GM21619 (cell line): ENCODE measurements at regions not wholly inside any gene's neighbourhood (a gene's known extent, or its start where the extent isn't known, plus 50 kb on each side); places are given as distances from the start of the nearest gene placed in this dataset.

Experiments used
- ATAC-seq: cut with Tn5 transposase; IDR thresholded peaks from one replicate; pipeline ENCODE4 v1.9.1; 2021; ENCODE audit not compliant: unreplicated experiment

DNA sequence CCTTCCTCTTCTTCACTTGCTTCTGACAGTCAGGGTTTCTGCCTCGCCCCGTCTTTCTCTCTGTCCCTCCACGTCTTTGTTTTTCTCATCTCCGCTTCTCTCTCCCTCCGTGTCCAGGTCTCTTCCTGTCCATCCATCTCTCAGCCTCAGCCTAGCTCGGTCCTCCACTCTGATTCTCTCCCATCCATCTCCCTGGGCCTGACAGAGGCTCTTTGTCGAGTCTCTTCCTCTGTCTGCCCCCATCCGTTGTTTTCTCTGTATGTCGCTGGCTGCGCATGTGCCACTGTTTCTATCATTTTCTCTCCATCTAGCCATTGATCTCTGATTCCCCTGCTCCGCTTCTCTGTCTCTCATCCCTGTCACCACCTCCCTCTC, 328.9 kb upstream of the TBX3 start:
- ATAC-seq: no peak

DNA sequence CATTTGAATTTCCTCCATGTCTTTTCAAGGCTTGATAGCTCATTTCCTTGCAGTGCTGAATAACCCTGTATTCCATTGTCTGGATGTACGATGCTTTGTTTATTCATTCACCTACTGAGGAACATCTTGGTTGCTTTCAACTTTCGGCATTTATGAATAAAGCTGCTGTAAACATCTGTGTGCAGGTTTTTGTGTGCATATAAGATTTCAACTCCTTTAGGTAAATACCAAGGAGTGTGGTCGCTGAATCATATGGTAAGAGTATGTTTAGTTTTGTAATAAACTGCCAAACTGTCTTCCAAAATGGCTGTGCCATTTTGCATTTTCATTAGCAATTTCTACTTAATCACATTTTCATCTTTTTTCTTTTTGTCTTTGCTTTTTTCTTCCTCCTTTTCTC, 327.7 kb upstream of the TBX3 start:
- no peak for ATAC-seq

DNA sequence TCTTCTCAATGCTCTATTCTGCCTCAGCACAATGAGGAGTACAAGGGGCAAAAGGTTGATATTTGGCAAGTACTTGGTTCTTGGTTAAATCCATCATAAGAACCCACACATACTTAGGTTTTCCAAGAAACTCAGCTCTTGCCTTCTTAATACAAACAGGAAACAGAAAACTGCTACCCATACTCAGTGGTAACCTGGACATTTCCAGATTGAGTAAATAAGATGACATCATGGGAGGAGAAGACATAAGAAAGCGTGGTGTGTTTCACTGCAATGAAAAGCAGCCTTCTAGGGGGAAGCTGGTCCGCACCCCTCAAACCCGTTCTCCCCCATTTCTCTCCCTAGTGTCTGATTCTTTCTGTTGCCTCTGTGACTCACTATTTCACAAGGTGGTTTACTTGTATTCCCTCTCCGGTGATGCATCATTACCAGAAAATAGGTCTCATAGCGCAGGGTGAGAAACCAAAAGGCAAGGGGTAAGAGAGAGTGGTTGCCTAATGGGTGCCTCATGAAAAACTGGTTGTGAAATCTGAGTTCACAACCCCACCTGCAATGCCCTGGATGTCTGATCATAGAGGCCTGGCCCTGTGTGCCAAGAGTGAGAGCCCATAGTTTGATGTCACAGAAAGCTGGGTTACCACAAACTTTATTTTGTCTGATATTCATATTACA, 326.5 kb upstream of the TBX3 start:
- ATAC-seq: no peak

DNA sequence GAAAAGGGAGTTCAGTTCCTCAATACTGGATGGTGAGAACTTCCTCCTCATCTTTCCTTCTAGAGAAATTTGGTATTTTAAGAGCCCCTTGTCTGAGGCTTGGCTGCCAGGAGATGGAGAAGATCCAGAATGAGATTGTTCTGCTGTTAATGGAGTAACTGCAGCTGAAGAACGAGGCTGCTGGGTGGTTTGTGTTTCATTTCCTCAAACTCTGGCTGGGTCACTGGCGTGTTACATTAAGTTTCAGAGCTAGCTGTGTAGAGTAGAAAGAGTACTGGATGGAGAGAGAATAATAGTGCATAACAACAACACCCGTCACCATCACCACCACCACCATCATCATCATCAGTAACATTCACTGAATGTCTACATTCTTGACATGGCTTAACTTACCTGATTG, 325.0 kb upstream of the TBX3 start:
- ATAC-seq: peak; percentile 51

DNA sequence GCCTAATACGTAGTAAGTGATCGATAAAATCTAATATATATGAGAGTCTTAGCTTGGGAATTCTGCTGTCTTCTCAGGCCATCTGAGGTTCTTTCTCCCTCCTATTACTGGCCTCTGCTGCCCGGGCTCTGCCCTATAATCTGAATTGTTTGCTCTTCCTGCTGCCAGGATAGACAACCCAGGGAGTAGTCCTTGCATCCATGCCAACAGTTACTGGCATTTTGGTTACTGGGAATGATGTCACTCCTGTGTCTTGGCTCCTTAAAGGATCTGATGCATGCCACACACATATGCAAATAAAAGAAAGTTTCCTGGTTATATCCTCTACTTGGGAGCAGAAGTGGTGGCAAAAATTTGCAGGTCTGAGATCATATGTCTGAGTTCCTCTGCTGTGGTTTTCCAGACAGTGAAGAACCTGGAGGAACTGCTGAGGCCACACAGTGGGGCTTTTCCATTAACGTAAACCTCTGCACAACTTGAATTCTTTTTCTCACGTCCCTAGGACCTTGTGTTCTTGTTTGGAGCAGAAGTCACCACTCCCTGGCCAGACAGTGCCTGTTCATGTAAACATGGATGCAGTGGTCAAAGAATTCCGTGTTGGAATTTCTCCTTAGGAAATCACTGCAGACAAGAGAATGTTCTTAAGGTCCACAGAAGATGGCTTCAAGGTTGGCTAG, 320.6 kb upstream of the TBX3 start:
- no peak for ATAC-seq

DNA sequence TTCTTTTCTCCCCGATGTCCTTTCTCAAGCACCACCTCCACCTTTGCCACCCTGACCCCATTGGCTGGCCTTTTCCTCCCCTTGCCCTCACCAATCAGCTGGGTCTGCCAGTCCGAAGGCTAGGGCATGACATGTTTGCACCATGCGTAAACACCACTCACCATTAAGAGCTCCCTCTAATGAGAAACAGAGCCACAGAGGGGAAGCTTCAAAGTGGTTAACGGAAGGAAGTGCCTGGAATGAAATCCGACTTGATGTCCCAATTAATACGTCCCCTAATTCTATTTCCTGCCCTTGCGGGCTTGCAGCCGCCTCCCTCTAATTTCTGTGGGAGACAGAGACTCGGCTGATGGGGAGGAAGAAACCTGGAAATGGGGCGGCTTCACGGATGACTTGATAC, 318.5 kb upstream of the TBX3 start:
- ATAC-seq: no peak

DNA sequence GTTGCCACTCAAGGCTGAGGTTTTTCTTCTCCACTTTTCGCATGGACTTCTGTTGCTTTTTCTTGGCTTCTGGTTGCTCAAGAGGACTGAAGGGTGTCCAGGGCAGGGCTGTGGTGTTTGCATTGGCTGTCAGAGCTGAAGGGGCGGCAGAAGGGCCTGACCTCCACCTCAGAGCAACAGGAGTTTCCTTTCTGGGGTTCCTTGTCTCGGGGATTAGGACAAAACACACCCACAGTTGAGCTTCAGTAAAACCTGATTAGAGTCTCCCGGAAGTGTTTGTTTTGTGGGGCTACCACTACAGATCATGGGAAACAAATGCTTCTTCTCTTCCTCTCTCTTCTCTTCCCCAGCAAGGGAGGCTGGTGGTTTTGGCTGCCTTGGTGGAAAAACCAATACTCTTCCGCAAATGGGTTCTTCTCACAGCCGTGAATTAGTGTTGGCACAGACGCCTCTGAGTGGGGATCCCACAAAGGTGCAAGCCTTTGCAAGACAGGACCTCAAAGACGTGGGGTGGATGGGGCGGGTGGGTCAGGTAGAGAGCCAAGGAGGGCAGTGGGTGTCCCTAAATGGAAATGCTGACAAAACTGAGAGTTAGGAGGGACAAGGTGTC, 317.7 kb upstream of the TBX3 start:
- no peak for ATAC-seq

DNA sequence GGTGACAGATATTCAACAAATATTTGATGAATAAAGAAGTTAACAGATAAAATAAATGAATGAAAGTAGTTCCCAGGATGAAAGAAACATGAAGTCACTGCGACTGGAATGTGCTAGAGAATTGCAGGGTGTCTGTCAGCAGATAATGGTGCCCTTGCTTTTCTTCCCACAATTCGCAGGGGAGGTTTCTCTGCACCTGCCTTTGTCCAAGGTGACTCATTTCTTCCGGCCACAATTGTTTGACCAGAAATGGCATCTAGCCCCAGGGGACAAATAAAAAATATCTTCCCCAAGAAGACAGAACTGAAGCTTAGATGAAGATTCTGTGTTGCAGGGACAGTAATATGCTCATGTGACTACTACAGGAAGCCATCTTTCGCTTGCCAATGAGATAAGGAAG, 316.1 kb upstream of the TBX3 start:
- ATAC-seq: no peak

DNA sequence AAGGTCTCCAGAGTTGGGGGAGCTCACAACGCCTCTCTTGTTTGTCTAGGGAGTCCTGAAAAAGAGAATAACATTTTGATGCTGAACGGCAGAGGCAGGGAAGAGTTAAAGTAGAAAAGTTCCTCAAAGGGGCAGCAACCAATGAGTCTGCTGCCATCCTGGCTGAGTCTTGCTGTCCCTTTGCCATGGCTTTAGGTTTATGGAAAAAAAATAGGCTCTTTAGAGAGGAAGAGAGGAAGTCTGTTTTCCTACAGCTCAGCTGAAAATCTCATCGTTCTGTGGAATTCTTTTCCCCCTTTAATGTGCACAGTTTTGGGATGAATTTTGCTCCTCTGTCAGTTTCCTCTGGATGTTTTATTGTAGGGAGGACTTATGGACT, 314.8 kb upstream of the TBX3 start:
- no peak for ATAC-seq

DNA sequence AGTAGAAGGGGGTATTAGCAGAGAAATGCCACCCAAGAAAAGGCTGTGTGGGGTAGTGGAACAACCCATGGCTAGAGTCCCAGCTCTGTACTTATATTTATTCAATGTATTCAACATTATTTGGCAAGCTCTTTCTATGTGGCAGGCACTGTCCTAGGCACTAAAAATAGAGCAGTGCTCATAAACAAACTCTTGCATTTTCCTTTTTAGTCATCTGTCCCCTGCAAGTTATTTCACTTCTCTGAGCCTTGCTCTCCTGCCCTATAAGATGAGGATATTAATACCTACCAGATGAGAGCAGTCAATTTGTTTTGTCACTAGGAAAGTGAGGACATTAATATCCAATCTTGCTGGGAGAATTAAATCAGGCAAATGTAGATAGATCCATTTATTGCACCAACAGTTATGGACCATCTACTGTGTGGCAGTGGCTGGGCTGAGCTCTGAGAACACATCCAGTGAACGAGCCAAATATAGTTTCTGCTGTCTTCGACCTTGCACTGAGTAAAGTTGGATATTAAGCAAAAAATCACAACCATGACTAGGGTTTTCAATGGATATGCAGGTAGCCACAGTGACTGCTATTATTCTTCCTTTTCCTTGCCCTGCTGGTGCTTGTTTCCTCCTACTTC, 314.3 kb upstream of the TBX3 start:
- ATAC-seq: no peak

DNA sequence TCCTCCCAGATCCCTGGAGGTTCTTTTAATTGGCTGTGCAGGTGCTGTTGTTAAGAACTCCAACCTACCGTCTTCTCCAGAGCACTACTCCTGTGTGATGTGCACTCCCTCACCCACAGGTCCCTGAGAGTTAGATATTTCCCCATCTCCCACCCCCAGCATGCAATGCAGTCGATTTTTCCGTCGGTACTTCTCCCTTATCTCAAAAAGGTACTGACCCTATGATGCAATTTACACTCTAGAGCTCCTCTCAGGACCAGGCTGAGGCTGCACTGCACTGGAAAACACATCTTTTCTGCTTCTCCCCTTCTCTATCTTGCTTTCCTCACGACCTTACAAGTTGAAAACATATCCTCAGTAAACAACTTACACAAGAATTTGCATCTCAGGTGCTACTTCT, 312.4 kb upstream of the TBX3 start:
- ATAC-seq: no peak

DNA sequence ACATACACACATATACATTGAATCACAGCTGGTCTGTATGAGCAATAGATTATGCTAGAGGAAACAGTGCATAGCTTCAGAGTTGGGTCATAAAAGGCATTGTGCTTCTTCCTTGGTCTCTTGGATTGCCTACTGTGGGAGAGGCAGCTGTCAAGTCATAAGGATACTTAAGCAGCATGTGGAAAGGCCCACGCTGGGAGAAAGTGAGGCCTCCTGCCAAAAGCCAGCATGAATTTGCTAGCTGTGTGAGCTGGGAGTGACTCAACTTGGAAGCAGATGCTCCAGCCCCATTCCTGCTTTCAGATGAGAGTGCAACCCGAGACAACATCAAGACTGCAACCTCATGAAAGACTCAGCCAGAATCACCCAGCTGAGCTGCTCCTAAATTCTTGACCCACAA, 311.9 kb upstream of the TBX3 start:
- no peak for ATAC-seq

DNA sequence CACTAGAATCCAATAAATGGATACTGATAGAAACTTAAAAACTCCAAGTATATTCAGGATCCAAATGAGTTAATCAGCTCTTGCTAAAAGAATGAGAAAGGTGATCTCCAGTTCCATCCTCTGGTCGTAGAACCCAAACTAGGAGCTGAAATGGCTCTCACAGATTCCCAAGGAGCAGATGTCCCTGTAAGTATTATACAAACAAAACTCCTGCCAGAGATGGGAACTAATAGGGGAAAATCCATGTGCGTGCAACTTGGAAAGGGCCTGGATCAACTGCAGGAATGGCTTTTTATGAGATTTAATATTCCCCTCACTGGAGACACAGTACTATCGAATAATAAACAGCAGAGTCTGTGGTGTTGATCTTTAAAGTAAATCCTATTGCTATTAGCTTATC, 309.2 kb upstream of the TBX3 start:
- no peak for ATAC-seq

DNA sequence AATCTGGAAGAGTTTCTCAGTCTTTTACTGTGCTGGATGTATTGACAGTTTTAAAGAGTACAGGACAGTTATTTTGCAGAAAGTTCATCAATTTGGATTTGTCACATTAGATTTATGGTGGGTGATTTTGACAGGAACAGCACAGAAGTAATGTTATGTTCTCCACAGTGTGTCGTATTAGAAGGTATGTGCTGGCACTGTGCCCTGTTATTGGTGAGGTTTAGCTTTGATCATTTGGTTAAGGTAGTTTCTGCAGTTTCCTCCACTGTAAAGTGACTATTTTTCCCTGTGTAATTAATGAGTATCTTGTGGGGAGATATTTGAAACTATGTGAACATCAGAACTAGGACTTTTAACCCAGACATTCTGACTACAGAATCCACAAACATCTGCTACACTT, 308.5 kb upstream of the TBX3 start:
- ATAC-seq: no peak

DNA sequence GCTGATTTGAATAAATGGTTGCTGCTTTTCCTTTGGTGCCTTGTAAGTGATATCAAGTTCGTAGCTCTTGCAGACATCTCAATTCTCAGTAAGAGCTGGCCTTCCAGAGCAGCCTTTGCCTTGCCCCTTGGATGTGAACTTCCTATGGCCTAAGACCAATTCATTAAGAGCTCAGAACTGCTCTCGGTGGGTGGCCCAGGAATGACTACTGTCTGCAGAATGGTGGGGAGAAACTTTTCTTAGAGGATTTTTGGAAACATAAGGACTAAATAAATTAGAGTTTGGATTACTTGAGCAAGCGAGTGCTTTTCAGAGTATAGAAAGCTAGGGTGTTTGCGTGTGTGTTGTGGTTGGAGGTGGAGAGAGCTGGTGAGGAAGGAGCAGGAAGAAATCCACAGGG, 306.4 kb upstream of the TBX3 start:
- ATAC-seq: no peak

DNA sequence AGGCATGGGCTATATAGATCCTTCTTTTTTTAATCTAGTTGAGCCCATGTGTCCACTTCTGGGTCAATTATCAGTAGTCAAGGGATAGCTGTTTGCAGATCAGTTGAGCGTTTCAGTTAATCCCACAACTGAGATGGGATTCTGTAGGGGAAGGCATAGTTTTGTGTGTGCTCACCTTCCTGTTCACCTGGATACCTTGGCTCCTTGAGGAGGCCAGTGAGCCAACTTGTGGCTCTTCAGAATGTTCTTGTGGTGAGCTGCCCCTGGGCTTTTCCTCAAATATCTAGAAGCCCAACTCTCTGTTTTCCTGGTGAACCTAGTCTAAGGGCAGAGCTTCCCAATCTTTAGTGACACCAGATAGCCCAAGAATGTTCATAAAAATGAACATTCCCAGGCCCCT, 302.9 kb upstream of the TBX3 start:
- no peak for ATAC-seq

DNA sequence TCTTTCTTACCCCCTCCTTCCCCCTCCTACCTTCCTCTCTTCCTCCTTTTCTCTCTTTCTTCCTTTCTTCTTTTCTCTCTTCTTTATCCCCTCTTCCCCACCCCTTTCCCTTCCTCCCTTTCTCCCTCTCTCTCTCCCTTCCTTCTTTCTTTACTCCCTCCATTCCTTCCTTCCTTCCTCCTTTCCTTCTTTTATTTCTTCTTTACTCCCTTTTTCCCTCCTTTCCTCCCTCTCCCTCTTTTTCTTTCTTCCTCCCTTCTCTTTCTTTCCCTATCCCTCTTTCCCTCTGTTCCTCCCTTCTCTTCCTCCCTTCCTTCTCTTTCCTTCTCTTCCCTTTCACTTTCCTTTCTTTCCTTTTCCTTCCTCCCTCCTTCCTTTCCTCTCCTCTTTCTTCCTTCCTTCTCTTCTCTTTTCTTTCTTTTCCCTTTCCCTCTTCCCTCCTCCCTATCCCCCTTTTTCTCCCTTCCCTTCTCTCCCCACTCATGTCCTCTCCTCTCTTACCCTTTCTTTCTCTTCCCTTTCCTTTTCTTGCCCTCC, 302.3 kb upstream of the TBX3 start:
- ATAC-seq: no peak

DNA sequence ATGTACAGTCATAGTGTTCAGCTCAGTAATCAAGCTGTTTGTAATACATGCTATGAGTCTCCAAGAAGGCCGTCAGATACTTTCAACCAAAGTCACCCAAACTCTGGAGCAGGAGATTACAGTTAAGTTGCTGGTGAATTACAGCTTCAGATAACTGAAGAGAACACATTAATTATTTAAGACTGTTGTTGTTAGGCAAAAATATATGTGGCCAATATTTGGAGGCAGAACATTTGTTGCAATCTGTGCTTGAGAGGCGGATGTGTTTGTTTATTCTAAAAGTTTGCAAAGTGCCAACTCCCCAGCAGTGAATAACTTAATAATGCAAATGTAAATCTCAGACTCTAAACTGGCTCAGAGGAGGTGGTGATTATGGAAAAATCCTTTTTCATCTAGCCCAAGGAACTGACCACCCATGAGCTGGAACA, 300.7 kb upstream of the TBX3 start:
- no peak for ATAC-seq

DNA sequence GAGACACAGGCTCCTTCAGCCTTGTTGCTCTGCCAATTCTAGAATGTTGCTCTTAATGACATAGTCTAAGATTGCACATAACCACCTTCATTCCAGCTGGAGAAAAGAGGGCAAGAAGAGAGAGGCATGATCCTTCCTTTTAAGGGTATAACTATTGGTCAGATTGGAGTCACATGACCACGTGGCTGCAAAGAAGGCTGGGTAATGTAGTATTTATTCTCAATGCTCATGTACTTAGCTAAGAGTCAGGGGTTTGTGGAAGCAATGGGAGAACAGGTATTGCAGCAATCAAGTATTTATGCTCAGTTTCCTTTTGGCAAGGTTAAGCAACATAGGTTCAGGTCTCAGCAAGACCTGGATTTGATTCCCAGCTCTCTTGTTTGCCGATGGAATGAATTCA, 298.8 kb upstream of the TBX3 start:
- no peak for ATAC-seq

DNA sequence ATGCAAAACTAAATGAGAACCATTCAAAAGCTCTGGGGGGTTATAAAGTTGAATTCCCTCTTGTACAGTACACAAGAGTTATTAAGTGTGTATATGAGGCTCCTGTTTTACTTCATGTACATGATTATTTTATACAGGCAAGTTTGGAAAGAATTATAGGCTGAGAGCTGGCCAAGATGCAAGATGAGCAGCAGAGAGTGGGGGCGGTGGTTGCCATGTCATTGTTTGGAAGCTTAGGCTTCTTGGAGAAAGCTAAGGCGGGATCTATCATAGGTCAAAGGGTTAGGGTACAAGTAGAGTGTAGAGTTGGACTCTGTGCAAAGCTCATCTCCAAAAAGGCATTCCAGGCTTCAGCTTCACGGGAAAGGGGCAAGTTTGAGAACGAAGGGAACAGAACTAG, 297.1 kb upstream of the TBX3 start:
- no peak for ATAC-seq

DNA sequence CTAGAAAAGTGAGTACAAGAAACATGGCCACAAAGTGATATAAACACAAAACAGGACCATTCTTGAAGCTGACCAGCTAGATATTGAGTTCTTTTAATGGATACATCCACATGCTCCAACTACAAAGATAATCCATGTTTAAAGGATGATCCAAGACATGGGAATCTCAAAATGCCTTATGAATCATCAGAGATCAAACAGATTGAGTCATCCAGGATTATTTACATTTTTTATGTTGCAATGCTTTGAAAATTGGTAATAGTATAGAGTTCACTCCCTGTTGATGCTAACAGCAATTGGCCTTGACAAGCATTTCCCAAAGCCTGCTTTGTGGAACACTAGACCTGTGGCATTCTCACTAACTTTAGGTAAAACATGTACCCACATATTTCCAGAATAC, 293.0 kb upstream of the TBX3 start:
- ATAC-seq: no peak

DNA sequence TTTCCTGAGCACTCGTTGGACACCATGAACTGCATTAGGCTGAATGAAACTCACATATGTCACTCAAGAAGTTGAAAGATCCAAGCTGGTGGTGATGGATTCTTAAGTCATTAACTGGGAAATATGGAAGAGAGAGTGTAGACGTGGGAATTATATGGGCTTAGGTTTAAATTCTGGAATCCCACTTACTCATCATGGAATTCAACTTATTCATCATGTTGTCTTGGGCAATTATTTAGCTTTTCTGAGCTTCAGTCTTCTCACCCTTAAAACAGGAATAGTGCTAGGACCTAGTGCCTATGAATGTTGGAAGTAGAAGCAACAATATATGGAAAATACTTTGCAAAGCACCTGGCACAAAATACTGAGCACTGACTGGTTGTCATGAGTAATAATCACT, 292.4 kb upstream of the TBX3 start:
- ATAC-seq: no peak
